ENCODE measurements at regions not wholly inside any gene's neighbourhood (a gene's known extent, or its start where the extent isn't known, plus 50 kb on each side); places are given as distances from the start of the nearest gene placed in this dataset.

DNA sequence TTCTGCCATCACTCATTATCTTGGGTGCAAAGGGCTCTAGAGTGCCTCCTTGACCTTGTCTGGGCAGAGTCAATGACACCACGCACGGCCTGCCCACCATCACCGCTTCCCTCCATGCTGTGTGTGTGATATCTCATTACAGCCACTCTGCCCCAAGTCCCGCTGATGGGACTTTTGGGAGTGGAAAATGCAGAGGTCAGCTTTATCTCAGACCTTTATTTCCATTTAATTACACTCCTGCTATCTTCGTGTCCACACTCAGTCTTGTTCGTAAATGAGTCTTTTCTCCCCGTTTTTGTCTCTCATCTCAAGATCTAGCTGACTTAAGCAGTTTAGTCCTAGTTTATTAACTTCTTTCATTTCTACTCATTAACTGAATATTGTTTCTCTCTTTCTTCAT lies 226.2 kb downstream of the ICE1 start:
- TF ChIP-seq POLR2AphosphoS5 (IDR thresholded peaks at IDR 0.05), result no peak
- TF ChIP-seq, protein P1, sequence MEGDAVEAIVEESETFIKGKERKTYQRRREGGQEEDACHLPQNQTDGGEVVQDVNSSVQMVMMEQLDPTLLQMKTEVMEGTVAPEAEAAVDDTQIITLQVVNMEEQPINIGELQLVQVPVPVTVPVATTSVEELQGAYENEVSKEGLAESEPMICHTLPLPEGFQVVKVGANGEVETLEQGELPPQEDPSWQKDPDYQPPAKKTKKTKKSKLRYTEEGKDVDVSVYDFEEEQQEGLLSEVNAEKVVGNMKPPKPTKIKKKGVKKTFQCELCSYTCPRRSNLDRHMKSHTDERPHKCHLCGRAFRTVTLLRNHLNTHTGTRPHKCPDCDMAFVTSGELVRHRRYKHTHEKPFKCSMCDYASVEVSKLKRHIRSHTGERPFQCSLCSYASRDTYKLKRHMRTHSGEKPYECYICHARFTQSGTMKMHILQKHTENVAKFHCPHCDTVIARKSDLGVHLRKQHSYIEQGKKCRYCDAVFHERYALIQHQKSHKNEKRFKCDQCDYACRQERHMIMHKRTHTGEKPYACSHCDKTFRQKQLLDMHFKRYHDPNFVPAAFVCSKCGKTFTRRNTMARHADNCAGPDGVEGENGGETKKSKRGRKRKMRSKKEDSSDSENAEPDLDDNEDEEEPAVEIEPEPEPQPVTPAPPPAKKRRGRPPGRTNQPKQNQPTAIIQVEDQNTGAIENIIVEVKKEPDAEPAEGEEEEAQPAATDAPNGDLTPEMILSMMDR (IDR thresholded peaks at IDR 0.05), result no peak
- TF ChIP-seq POLR2A (IDR thresholded peaks at IDR 0.05), result no peak

All from breast epithelium (tissue), 3 donors.